Adipocyte (in vitro differentiated cells): ENCODE measurements at regions not wholly inside any gene's neighbourhood (a gene's known extent, or its start where the extent isn't known, plus 50 kb on each side); places are given as distances from the start of the nearest gene placed in this dataset.
A peak's percentile ranks its signal among the peaks of the same experiment; 100 is the strongest.

Experiments
- DNase-seq: peaks from one replicate; pipeline ENCODE4 v3.0.0-alpha.2; 2015; ENCODE audit warnings: low read depth
- H3K27me3 ChIP-seq: replicated peaks from 2 replicates; pipeline ENCODE4 v1.7.0; 2013; ENCODE audit warnings: mild to moderate bottlenecking, low read length, moderate library complexity; ENCODE audit not compliant: control insufficient read depth, insufficient read depth
- H3K36me3 ChIP-seq: 2 replicates; pipeline ENCODE4 v1.7.0; 2013; ENCODE audit warnings: low read length, mild to moderate bottlenecking, moderate library complexity; ENCODE audit not compliant: control insufficient read depth, insufficient read depth, severe bottlenecking
- H3K4me1 ChIP-seq: 2 replicates; pipeline ENCODE4 v1.7.0; 2013; ENCODE audit warnings: mild to moderate bottlenecking, low read length, moderate library complexity; ENCODE audit not compliant: control insufficient read depth, insufficient read depth
- H3K4me3 ChIP-seq: 2 replicates; pipeline ENCODE4 v1.7.0; 2013; ENCODE audit warnings: mild to moderate bottlenecking, low read length, moderate library complexity
- H3K9ac ChIP-seq: 2 replicates; pipeline ENCODE4 v1.7.0; 2013; ENCODE audit warnings: mild to moderate bottlenecking, low read length, moderate library complexity
- H3K9me3 ChIP-seq: 2 replicates; pipeline ENCODE4 v1.7.0; 2013; ENCODE audit warnings: mild to moderate bottlenecking, low read length, moderate library complexity; ENCODE audit not compliant: control insufficient read depth

GRCh38 chr13:76421011-76421410 is 465.2 kb downstream of the KCTD12 start:
- H3K4me3 ChIP-seq = no peak overlapping the region
- no peaks in the 10 kb centered on the region for H3K9me3 ChIP-seq
- DNase-seq = no peak
- peaks cover 4% of the 10 kb centered on the region for H3K4me1 ChIP-seq
- no peak overlapping the region for H3K9ac ChIP-seq
- H3K36me3 ChIP-seq = no peaks in the 10 kb centered on the region
- H3K27me3 ChIP-seq = no peaks in the 10 kb centered on the region

- no peaks in the 10 kb centered on the region for H3K9me3 ChIP-seq
- H3K27me3 ChIP-seq = no peaks in the 10 kb centered on the region
- no peak for DNase-seq
- H3K36me3 ChIP-seq = no peaks in the 10 kb centered on the region
- no peaks in the 10 kb centered on the region for H3K4me1 ChIP-seq
- no peak overlapping the region for H3K9ac ChIP-seq
- no peak overlapping the region for H3K4me3 ChIP-seq
These were observed 467.8 kb downstream of the KCTD12 start for GRCh38 chr13:76418404-76418803.

GRCh38 chr13:76414320-76414719 is 471.9 kb downstream of the KCTD12 start:
- no peak for DNase-seq
- no peak overlapping the region for H3K4me3 ChIP-seq

GRCh38 chr13:76406243-76406642 is 480.0 kb downstream of the KCTD12 start:
- no peaks in the 10 kb centered on the region for H3K36me3 ChIP-seq
- no peaks in the 10 kb centered on the region for H3K4me1 ChIP-seq
- H3K9me3 ChIP-seq = no peaks in the 10 kb centered on the region
- no peaks in the 10 kb centered on the region for H3K27me3 ChIP-seq
- no peak overlapping the region for H3K9ac ChIP-seq
- DNase-seq = peak; percentile 9
- no peak overlapping the region for H3K4me3 ChIP-seq

More at GRCh38 chr13:76414320-76414719, 471.9 kb downstream of the KCTD12 start:
- H3K36me3 ChIP-seq = no peaks in the 10 kb centered on the region
- H3K4me1 ChIP-seq = no peaks in the 10 kb centered on the region
- no peaks in the 10 kb centered on the region for H3K27me3 ChIP-seq
- H3K9me3 ChIP-seq = no peaks in the 10 kb centered on the region
- no peak overlapping the region for H3K9ac ChIP-seq

GRCh38 chr13:76398425-76398824 is 487.8 kb downstream of the KCTD12 start:
- no peaks in the 10 kb centered on the region for H3K4me1 ChIP-seq
- no peaks in the 10 kb centered on the region for H3K36me3 ChIP-seq
- DNase-seq = no peak
- no peak overlapping the region for H3K9ac ChIP-seq
- no peaks in the 10 kb centered on the region for H3K27me3 ChIP-seq
- no peaks in the 10 kb centered on the region for H3K9me3 ChIP-seq
- no peak overlapping the region for H3K4me3 ChIP-seq

- Histone ChIP-seq H3K4me1 (no peaks in the 10 kb centered on the region), H3K27me3 (no peaks in the 10 kb centered on the region), H3K36me3 (no peaks in the 10 kb centered on the region), H3K9ac (no peak overlapping the region), H3K4me3 (no peak overlapping the region), H3K9me3 (no peaks in the 10 kb centered on the region)
- DNase-seq = no peak
These were observed 488.8 kb downstream of the KCTD12 start for GRCh38 chr13:76397413-76397812.

GRCh38 chr13:76389321-76389720 is 496.9 kb downstream of the KCTD12 start:
- Histone ChIP-seq H3K36me3 (no peaks in the 10 kb centered on the region), H3K9ac (no peak overlapping the region), H3K4me3 (no peak overlapping the region), H3K9me3 (no peaks in the 10 kb centered on the region), H3K27me3 (no peaks in the 10 kb centered on the region), H3K4me1 (peaks cover 17% of the 10 kb centered on the region)
- no peak for DNase-seq

GRCh38 chr13:76387566-76387965 is 498.6 kb downstream of the KCTD12 start:
- no peak overlapping the region for H3K4me3 ChIP-seq
- peak; percentile 48 for DNase-seq

GRCh38 chr13:76386321-76386720 is 499.9 kb downstream of the KCTD12 start:
- no peaks in the 10 kb centered on the region for H3K36me3 ChIP-seq
- H3K9me3 ChIP-seq = no peaks in the 10 kb centered on the region
- no peak overlapping the region for H3K9ac ChIP-seq
- H3K27me3 ChIP-seq = no peaks in the 10 kb centered on the region
- DNase-seq = no peak
- H3K4me3 ChIP-seq = no peak overlapping the region
- peaks cover 32% of the 10 kb centered on the region for H3K4me1 ChIP-seq

More at GRCh38 chr13:76387566-76387965, 498.6 kb downstream of the KCTD12 start:
- Histone ChIP-seq H3K9ac (no peak overlapping the region), H3K27me3 (no peaks in the 10 kb centered on the region), H3K4me1 (peaks cover 32% of the 10 kb centered on the region), H3K9me3 (no peaks in the 10 kb centered on the region), H3K36me3 (no peaks in the 10 kb centered on the region)

- H3K4me3 ChIP-seq = no peak overlapping the region
- H3K9me3 ChIP-seq = no peaks in the 10 kb centered on the region
- H3K27me3 ChIP-seq = no peaks in the 10 kb centered on the region
- H3K9ac ChIP-seq = no peak overlapping the region
- peak; percentile 15 for DNase-seq
- H3K36me3 ChIP-seq = no peaks in the 10 kb centered on the region
- H3K4me1 ChIP-seq = peaks cover 32% of the 10 kb centered on the region
These were observed 500.6 kb downstream of the KCTD12 start for GRCh38 chr13:76385586-76385985.

GRCh38 chr13:76383676-76384461 is 502.3 kb downstream of the KCTD12 start:
- Histone ChIP-seq H3K36me3 (no peaks in the 10 kb centered on the region), H3K4me3 (peak overlapping the region; percentile 52), H3K4me1 (peaks cover 32% of the 10 kb centered on the region), H3K9ac (peak overlapping the region; percentile 45), H3K9me3 (no peaks in the 10 kb centered on the region), H3K27me3 (no peaks in the 10 kb centered on the region)
- peak; percentile 89 for DNase-seq
